ENCODE measurements at regions not wholly inside any gene's neighbourhood (a gene's known extent, or its start where the extent isn't known, plus 50 kb on each side); places are given as distances from the start of the nearest gene placed in this dataset.

DNA sequence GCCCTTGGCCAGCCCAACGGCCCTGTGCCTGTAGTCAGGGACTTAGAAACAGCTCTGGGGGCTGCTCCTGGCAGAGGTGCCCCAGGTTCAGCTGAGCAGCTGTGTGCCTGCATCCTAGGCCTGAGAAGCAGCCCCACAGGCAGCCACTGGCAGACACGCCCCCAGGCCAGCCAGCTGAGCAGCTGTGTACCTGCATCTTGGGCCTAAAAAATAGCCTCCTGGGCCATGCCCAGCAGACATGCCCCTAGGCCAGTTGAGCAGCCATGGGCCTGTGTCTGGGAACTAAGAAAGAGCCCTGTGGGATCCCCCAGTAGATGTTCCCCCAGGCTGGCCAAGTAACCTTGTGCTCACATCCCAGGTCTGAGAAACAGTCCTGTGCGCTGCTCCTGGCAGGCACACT lies 64.0 kb downstream of the TBR1 start:
- no peaks in the 10 kb centered on the region for H3K36me3 ChIP-seq
- TF ChIP-seq, protein P1, sequence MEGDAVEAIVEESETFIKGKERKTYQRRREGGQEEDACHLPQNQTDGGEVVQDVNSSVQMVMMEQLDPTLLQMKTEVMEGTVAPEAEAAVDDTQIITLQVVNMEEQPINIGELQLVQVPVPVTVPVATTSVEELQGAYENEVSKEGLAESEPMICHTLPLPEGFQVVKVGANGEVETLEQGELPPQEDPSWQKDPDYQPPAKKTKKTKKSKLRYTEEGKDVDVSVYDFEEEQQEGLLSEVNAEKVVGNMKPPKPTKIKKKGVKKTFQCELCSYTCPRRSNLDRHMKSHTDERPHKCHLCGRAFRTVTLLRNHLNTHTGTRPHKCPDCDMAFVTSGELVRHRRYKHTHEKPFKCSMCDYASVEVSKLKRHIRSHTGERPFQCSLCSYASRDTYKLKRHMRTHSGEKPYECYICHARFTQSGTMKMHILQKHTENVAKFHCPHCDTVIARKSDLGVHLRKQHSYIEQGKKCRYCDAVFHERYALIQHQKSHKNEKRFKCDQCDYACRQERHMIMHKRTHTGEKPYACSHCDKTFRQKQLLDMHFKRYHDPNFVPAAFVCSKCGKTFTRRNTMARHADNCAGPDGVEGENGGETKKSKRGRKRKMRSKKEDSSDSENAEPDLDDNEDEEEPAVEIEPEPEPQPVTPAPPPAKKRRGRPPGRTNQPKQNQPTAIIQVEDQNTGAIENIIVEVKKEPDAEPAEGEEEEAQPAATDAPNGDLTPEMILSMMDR (IDR thresholded peaks at IDR 0.05 in 4 of 5, conservative IDR thresholded peaks at IDR 0.05 in 1 of 5): no peak
- no peak for TF ChIP-seq POLR2A (IDR thresholded peaks at IDR 0.05)
- H3K4me1 ChIP-seq: no peaks in the 10 kb centered on the region
- DNase-seq: no peak
- no peak overlapping the region for H3K27ac ChIP-seq
- H3K9me3 ChIP-seq: no peaks in the 10 kb centered on the region
- H3K27me3 ChIP-seq: no peaks in the 10 kb centered on the region
- H3K4me3 ChIP-seq: no peak overlapping the region
- intact Hi-C loops (cut with DNase I; ENCODE audit: low total_unique reads): no loop called here
- ATAC-seq: no peak
- in situ Hi-C loops (cut with MboI; ENCODE audit: low sequenced_read_pairs in 4 of 4): no loop called here

DNA sequence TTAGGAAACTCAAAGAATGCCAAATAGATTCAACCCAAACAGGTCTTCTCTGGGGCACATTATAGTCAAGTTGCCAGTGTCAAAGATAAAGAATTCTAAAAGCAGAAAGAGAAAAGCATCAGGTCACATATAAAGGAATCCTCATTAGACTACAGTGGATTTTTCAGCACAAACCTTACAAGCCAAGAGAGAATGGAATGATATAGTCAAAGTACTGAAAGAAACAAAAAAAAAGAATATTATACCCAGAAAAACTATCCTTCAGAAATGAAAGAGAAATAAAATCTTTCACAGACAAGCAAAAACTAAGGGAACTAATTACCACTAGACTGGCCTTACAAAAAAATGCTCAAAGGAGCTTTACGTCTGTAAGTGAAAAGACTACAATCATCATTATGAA lies 65.5 kb downstream of the TBR1 start:
- in situ Hi-C loops (cut with MboI; ENCODE audit: low sequenced_read_pairs in 4 of 4): no loop called here

DNA sequence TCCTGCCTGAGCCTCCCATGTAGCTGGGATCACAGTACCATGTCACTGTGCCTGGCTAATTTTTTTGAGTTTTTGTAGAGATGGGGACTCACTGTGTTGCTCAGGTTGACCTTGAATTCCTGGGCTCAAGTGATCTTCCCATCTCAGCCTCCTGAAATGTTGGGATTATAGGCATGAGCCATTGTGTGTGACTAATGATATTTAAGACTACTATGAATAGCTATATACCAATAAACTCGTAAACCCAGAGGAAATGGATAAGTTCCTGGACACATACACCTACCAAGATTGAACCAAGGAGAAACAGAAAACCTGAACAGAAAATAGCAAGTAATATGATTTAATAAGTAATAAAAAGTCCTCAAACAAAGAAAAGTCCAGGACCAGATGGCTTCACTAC lies 68.0 kb downstream of the TBR1 start:
- TF ChIP-seq POLR2A (IDR thresholded peaks at IDR 0.05): no peak
- TF ChIP-seq, protein P1 (IDR thresholded peaks at IDR 0.05 in 4 of 5, conservative IDR thresholded peaks at IDR 0.05 in 1 of 5): no peak
- ATAC-seq: no peak

More for the DNA sequence above, 65.5 kb downstream of the TBR1 start:
- H3K36me3 ChIP-seq: no peaks in the 10 kb centered on the region
- H3K27me3 ChIP-seq: no peaks in the 10 kb centered on the region
- DNase-seq (no peak), ATAC-seq (no peak)
- H3K4me3 ChIP-seq: no peak overlapping the region
- intact Hi-C loops (cut with DNase I; ENCODE audit: low total_unique reads): no loop called here
- H3K9me3 ChIP-seq: no peaks in the 10 kb centered on the region
- no peak overlapping the region for H3K27ac ChIP-seq
- TF ChIP-seq, protein P1 (IDR thresholded peaks at IDR 0.05 in 4 of 5, conservative IDR thresholded peaks at IDR 0.05 in 1 of 5): no peak
- TF ChIP-seq POLR2A (IDR thresholded peaks at IDR 0.05): no peak
- no peaks in the 10 kb centered on the region for H3K4me1 ChIP-seq

DNA sequence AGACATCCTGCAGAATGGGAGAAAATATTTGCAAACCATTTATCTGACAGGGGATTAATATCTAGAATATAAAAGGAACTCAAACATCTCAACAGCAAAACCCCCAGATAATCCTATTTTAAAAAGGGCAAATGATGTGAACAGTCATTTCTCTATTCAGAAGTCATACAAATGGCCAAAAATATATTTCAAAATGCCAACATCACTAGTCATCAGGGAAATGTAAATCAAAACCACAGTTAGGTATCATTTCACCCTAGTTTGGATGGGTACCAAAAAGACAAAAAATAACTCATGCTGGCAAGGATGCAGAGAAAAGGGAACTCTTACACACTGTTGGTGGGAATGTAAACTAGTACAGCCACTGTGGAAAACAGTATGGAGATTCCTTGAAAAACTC lies 70.0 kb downstream of the TBR1 start:
- in situ Hi-C loops (cut with MboI; ENCODE audit: low sequenced_read_pairs in 4 of 4): no loop called here
- H3K9me3 ChIP-seq: no peaks in the 10 kb centered on the region
- no peaks in the 10 kb centered on the region for H3K4me1 ChIP-seq
- TF ChIP-seq, protein P1 (IDR thresholded peaks at IDR 0.05 in 4 of 5, conservative IDR thresholded peaks at IDR 0.05 in 1 of 5): no peak
- no peak for TF ChIP-seq POLR2A (IDR thresholded peaks at IDR 0.05)
- no peak overlapping the region for H3K27ac ChIP-seq
- ATAC-seq: no peak
- no peaks in the 10 kb centered on the region for H3K27me3 ChIP-seq
- H3K36me3 ChIP-seq: no peaks in the 10 kb centered on the region
- DNase-seq: no peak
- H3K4me3 ChIP-seq: no peak overlapping the region
- intact Hi-C loops (cut with DNase I; ENCODE audit: low total_unique reads): no loop called here

More for the DNA sequence above, 68.0 kb downstream of the TBR1 start:
- no peaks in the 10 kb centered on the region for H3K36me3 ChIP-seq
- intact Hi-C loops (cut with DNase I; ENCODE audit: low total_unique reads) (no loop called here), in situ Hi-C loops (cut with MboI; ENCODE audit: low sequenced_read_pairs in 4 of 4) (no loop called here)
- H3K27ac ChIP-seq: no peak overlapping the region
- no peak for DNase-seq
- no peak overlapping the region for H3K4me3 ChIP-seq
- H3K4me1 ChIP-seq: no peaks in the 10 kb centered on the region
- H3K9me3 ChIP-seq: no peaks in the 10 kb centered on the region
- H3K27me3 ChIP-seq: no peaks in the 10 kb centered on the region

DNA sequence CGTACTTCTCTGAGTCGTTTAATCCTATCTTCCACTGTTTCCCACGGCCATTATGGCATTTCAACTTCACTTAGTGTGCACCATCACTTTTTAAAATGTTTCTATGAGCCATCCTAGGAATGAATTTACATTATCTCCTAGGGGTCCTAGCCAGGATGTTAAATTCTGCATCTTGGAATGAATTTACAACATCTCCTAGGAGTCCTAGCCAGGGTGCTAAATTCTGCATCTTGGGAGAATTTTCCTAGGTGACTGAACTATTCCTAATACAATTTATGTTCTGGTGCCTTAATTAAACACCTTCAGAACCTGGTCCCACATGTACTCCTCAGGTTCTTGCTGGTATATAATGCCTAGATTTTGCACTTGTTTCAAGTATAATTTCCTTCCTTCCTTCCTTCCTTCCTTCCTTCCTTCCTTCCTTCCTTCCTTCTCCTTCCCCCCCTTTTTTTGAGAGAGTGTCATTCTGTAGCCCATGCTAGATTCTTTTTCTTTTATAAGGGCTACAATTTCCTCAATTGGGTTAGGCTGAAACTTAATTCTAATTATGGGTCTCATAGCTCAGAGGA lies 72.1 kb downstream of the TBR1 start:
- Histone ChIP-seq H3K4me3 (no peak overlapping the region), H3K9me3 (no peaks in the 10 kb centered on the region), H3K27me3 (no peaks in the 10 kb centered on the region), H3K4me1 (no peaks in the 10 kb centered on the region), H3K36me3 (no peaks in the 10 kb centered on the region), H3K27ac (no peak overlapping the region)
- TF ChIP-seq, protein P1 (IDR thresholded peaks at IDR 0.05 in 4 of 5, conservative IDR thresholded peaks at IDR 0.05 in 1 of 5): no peak
- no peak for TF ChIP-seq POLR2A (IDR thresholded peaks at IDR 0.05)
- ATAC-seq (no peak), DNase-seq (no peak)
- in situ Hi-C loops (cut with MboI; ENCODE audit: low sequenced_read_pairs in 4 of 4) (no loop called here), intact Hi-C loops (cut with DNase I; ENCODE audit: low total_unique reads) (no loop called here)

Measured in gastrocnemius medialis (tissue), 4 donors.